ENCODE measurements at regions not wholly inside any gene's neighbourhood (a gene's known extent, or its start where the extent isn't known, plus 50 kb on each side); places are given as distances from the start of the nearest gene placed in this dataset.

- TF ChIP-seq CTCF (tag by site-specific recombination; IDR thresholded peaks at IDR 0.05) (no peak), REST (tag by site-specific recombination; IDR thresholded peaks at IDR 0.05) (no peak), ZNF133 (tag by site-specific recombination; IDR thresholded peaks at IDR 0.05) (no peak), ZNF175 (tag by site-specific recombination; IDR thresholded peaks at IDR 0.05) (no peak), ZNF302 (tag by site-specific recombination; IDR thresholded peaks at IDR 0.05; ENCODE audit: low read depth) (no peak), ZNF169 (tag by site-specific recombination; IDR thresholded peaks at IDR 0.05) (no peak), ZNF596 (tag by site-specific recombination; IDR thresholded peaks at IDR 0.05) (no peak), HOXA7 (CRISPR knock-in tag; IDR thresholded peaks at IDR 0.05; ENCODE audit: borderline replicate concordance) (no peak), ZXDB (tag by site-specific recombination; IDR thresholded peaks at IDR 0.05) (no peak), ZNF626 (tag by site-specific recombination; IDR thresholded peaks at IDR 0.05) (no peak)
Measured at GRCh38 chr2:220417503-220417902, 790.1 kb downstream of the SLC4A3 start.
